MM.1S (cell line): ENCODE measurements at regions not wholly inside any gene's neighbourhood (a gene's known extent, or its start where the extent isn't known, plus 50 kb on each side); places are given as distances from the start of the nearest gene placed in this dataset.
"Not testable (repeated sequence)": the region's sequence is repeated elsewhere in the genome, so short reads cannot be mapped to it uniquely, and the experiment has no call there.

Source experiments
- DNase-seq: peaks from one replicate; pipeline ENCODE4 v3.0.0-alpha.2; 2015
- H2AFZ ChIP-seq: fragments of 300-600 bp; sonication (generic); 2 replicates; pipeline ENCODE4 v1.6.0; 2016; ENCODE audit warnings: antibody characterized with exemption, low read length
- H3F3A ChIP-seq: fragments of 300-600 bp; sonication (generic); 2 replicates; pipeline ENCODE4 v1.6.1; 2016; ENCODE audit warnings: mild to moderate bottlenecking, antibody characterized with exemption, low read length, moderate library complexity, mixed read lengths; ENCODE audit not compliant: insufficient read depth
- H3K27ac ChIP-seq: fragments of 300-600 bp; sonication (generic); 2 replicates; pipeline ENCODE4 v1.5.1; 2016; ENCODE audit warnings: mild to moderate bottlenecking, low read length
- H3K27me3 ChIP-seq: fragments of 300-600 bp; sonication (generic); replicated peaks from 2 replicates; pipeline ENCODE4 v1.6.0; 2016; ENCODE audit warnings: low read length; ENCODE audit not compliant: insufficient read depth
- H3K36me3 ChIP-seq: fragments of 300-600 bp; sonication (generic); replicated peaks from 2 replicates; pipeline ENCODE4 v1.6.1; 2016; ENCODE audit warnings: mild to moderate bottlenecking, low read length, mixed read lengths; ENCODE audit not compliant: insufficient read depth
- H3K4me1 ChIP-seq: fragments of 300-600 bp; sonication (generic); 2 replicates; pipeline ENCODE4 v1.6.1; 2016; ENCODE audit warnings: low read length, mixed read lengths
- H3K4me2 ChIP-seq: fragments of 300-600 bp; sonication (generic); 2 replicates; pipeline ENCODE4 v1.6.0; 2016; ENCODE audit warnings: low read depth, low read length
- H3K4me3 ChIP-seq: fragments of 300-600 bp; sonication (generic); 2 replicates; pipeline ENCODE4 v1.5.1; 2016; ENCODE audit warnings: low read length, mixed read lengths
- H3K79me2 ChIP-seq: fragments of 300-600 bp; sonication (generic); 2 replicates; pipeline ENCODE4 v1.6.1; 2016; ENCODE audit warnings: mixed run types, low read length, mixed read lengths
- H3K9ac ChIP-seq: fragments of 300-600 bp; sonication (generic); 2 replicates; pipeline ENCODE4 v1.6.1; 2016; ENCODE audit warnings: low read length, mixed read lengths
- H3K9me2 ChIP-seq: fragments of 300-600 bp; sonication (generic); replicated peaks from 2 replicates; pipeline ENCODE4 v1.6.1; 2016; ENCODE audit warnings: mild to moderate bottlenecking, low read length, mixed read lengths; ENCODE audit not compliant: insufficient read depth
- H3K9me3 ChIP-seq: fragments of 300-600 bp; sonication (generic); replicated peaks from 2 replicates; pipeline ENCODE4 v1.6.1; 2016; ENCODE audit warnings: mild to moderate bottlenecking, low read length, mixed read lengths; ENCODE audit not compliant: insufficient read depth
- H4K20me1 ChIP-seq: fragments of 300-600 bp; sonication (generic); 2 replicates; pipeline ENCODE4 v1.6.1; 2016; ENCODE audit warnings: mild to moderate bottlenecking, low read length, moderate library complexity, mixed read lengths; ENCODE audit not compliant: insufficient read depth
- CTCF ChIP-seq: fragments of 300-600 bp; sonication (generic); IDR thresholded peaks from 2 replicates; pipeline ENCODE4 v1.5.1; 2016; ENCODE audit warnings: antibody characterized with exemption, low read length, mixed read lengths
- EZH2 ChIP-seq: fragments of 300-600 bp; sonication (generic); optimal IDR thresholded peaks from 2 replicates; pipeline ENCODE3; 2017; ENCODE audit warnings: low read depth, mild to moderate bottlenecking, antibody characterized with exemption, low read length, mixed read lengths
- EZH2phosphoT487 ChIP-seq: fragments of 300-600 bp; sonication (generic); IDR thresholded peaks from 2 replicates; pipeline ENCODE4 v1.6.1; 2018; ENCODE audit warnings: antibody characterized with exemption, low read length

DNA sequence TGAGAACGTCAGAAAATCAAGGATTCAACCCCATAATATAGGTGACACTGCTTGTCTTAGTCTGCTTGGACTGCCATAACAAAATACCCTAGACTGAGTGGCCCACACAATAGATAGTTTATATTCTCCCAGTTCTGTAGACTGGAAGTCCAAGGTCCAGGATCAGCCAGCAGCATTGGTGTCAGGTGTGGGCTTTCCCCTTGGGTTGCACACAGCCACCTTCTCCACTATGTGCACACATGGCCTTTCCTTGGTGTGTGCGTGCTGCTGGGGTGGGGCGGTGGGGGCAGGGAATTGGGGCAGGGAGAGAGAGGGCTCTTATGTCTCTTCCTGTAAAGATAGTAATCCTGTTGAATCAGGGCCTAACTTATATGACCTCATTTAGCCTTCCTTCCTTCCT, 106.4 kb downstream of the SLC25A47 start:
- Histone ChIP-seq H3K9ac (no peak overlapping the region), H3K79me2 (no peaks in the 10 kb centered on the region), H3K36me3 (no peaks in the 10 kb centered on the region), H3K9me2 (no peaks in the 10 kb centered on the region), H3K27me3 (no peaks in the 10 kb centered on the region), H4K20me1 (no peaks in the 10 kb centered on the region), H3F3A (no peaks in the 10 kb centered on the region), H3K27ac (no peak overlapping the region), H3K9me3 (no peaks in the 10 kb centered on the region), H3K4me2 (no peak overlapping the region), H3K4me3 (no peak overlapping the region), H3K4me1 (no peaks in the 10 kb centered on the region), H2AFZ (no peak overlapping the region)
- DNase-seq = no peak
- TF ChIP-seq CTCF = no peak
- TF ChIP-seq EZH2 = no peak
- TF ChIP-seq EZH2phosphoT487 = no peak

GRCh38 chr14:100430571-100430970, 107.4 kb downstream of the SLC25A47 start:
- Histone ChIP-seq H3K4me1 (no peaks in the 10 kb centered on the region), H3K9me3 (no peaks in the 10 kb centered on the region), H3K79me2 (no peaks in the 10 kb centered on the region), H3K36me3 (no peaks in the 10 kb centered on the region), H3K9me2 (no peaks in the 10 kb centered on the region), H3K27ac (no peak overlapping the region), H3K4me2 (no peak overlapping the region), H3F3A (no peaks in the 10 kb centered on the region), H3K27me3 (no peaks in the 10 kb centered on the region), H3K4me3 (no peak overlapping the region), H3K9ac (no peak overlapping the region), H2AFZ (no peak overlapping the region), H4K20me1 (no peaks in the 10 kb centered on the region)
- TF ChIP-seq EZH2 (no peak), CTCF (no peak), EZH2phosphoT487 (no peak)
- no peak for DNase-seq

- not testable (repeated sequence) for H3K9me3 ChIP-seq, H3K27me3 ChIP-seq, H3K4me2 ChIP-seq, H3K79me2 ChIP-seq, H3F3A ChIP-seq, H3K27ac ChIP-seq, DNase-seq, H3K36me3 ChIP-seq, H3K4me3 ChIP-seq, H3K9me2 ChIP-seq, H2AFZ ChIP-seq, H3K4me1 ChIP-seq, H3K9ac ChIP-seq, H4K20me1 ChIP-seq
Observed at GRCh38 chr14:100431461-100431860, 108.3 kb downstream of the SLC25A47 start.

- Histone ChIP-seq H3K9me2 (no peaks in the 10 kb centered on the region), H3K36me3 (no peaks in the 10 kb centered on the region), H4K20me1 (no peaks in the 10 kb centered on the region), H3K4me2 (no peak overlapping the region), H3K27ac (no peak overlapping the region), H3K9me3 (no peaks in the 10 kb centered on the region), H2AFZ (no peak overlapping the region), H3K4me3 (no peak overlapping the region), H3K79me2 (no peaks in the 10 kb centered on the region), H3K4me1 (no peaks in the 10 kb centered on the region), H3K9ac (no peak overlapping the region), H3F3A (no peaks in the 10 kb centered on the region), H3K27me3 (no peaks in the 10 kb centered on the region)
- DNase-seq = no peak
- TF ChIP-seq EZH2 = no peak
Observed at GRCh38 chr14:100432652-100433427, 109.7 kb downstream of the SLC25A47 start.
